ENCODE measurements at regions not wholly inside any gene's neighbourhood (a gene's known extent, or its start where the extent isn't known, plus 50 kb on each side); places are given as distances from the start of the nearest gene placed in this dataset.

DNA sequence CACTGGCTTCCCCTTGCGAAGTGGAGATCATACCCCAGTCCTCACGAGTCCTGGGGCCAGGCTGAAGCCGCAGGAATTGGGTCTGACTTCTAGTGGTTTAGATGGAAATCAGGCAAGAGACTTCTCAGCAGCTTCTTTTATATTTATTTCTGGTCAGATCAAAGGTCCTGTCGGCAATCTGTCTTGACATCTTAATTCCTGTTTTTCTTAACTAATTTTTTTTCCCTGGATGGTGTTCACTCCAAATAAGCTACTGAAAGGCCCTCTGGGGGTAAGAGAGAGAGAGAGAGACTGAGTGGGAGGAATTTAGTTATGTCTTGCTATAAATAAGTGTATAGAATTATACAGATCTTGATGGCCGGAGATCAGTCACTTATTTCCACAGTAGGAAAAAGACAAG, 698.7 kb upstream of the TBX3 start:
- H3K27me3 Mint-ChIP-seq (ENCODE audit: unreplicated experiment) = no peaks in the 10 kb centered on the region
- H3K4me3 Mint-ChIP-seq (ENCODE audit: low read depth, unreplicated experiment) = no peak overlapping the region
- no peak for DNase-seq
- CTCF ChIA-PET = no interaction called here
- TF ChIP-seq, protein P1, sequence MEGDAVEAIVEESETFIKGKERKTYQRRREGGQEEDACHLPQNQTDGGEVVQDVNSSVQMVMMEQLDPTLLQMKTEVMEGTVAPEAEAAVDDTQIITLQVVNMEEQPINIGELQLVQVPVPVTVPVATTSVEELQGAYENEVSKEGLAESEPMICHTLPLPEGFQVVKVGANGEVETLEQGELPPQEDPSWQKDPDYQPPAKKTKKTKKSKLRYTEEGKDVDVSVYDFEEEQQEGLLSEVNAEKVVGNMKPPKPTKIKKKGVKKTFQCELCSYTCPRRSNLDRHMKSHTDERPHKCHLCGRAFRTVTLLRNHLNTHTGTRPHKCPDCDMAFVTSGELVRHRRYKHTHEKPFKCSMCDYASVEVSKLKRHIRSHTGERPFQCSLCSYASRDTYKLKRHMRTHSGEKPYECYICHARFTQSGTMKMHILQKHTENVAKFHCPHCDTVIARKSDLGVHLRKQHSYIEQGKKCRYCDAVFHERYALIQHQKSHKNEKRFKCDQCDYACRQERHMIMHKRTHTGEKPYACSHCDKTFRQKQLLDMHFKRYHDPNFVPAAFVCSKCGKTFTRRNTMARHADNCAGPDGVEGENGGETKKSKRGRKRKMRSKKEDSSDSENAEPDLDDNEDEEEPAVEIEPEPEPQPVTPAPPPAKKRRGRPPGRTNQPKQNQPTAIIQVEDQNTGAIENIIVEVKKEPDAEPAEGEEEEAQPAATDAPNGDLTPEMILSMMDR (IDR thresholded peaks at IDR 0.05; ENCODE audit: unreplicated experiment) = no peak
- intact Hi-C loops (cut with micrococcal nuclease; ENCODE audit: unreplicated experiment) = no loop called here
- peaks cover 22% of the 10 kb centered on the region for H3K9me3 Mint-ChIP-seq (ENCODE audit: low read depth, unreplicated experiment)
- H3K36me3 Mint-ChIP-seq (ENCODE audit: insufficient read depth, unreplicated experiment) = no peaks in the 10 kb centered on the region
- no peak overlapping the region for H3K27ac Mint-ChIP-seq (ENCODE audit: unreplicated experiment)
- BruUV-seq (replicated peaks) = no TSS peak
- H3K4me1 Mint-ChIP-seq (ENCODE audit: low read depth, unreplicated experiment) = no peaks in the 10 kb centered on the region

DNA sequence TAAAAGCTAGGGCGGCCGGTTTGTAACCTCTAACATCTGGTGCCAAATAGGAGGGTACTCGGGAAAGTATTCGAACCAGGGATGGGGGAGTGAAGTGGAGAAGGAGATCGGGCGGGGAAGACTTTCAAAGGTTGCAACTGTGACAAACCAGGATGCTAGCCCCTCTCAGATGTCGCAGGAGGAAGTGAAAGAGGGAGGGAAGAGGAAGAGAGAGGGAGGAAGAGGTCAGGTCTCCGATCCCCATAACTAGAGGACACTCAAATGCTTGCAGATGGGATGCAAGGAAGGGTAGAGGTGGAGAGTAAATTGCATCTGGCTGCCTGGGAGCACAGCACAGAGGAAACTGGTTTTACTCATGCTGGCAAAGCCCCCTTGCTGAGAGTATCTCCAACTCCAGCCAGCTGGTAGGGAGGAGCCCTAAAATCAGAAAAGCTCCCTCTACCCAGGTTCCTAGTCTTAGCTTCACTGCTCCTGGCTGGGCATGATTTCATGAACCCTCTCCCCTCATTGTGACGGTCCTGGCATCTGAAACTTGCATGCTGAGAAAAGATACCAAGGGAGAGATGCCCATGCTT, 696.7 kb upstream of the TBX3 start:
- CTCF ChIA-PET = no interaction called here
- no peaks in the 10 kb centered on the region for H3K36me3 Mint-ChIP-seq (ENCODE audit: insufficient read depth, unreplicated experiment)
- no TSS peak for BruUV-seq (replicated peaks)
- TF ChIP-seq, protein P1 (IDR thresholded peaks at IDR 0.05; ENCODE audit: unreplicated experiment) = no peak
- H3K4me1 Mint-ChIP-seq (ENCODE audit: low read depth, unreplicated experiment) = no peaks in the 10 kb centered on the region
- no peak for DNase-seq
- H3K27ac Mint-ChIP-seq (ENCODE audit: unreplicated experiment) = no peak overlapping the region
- peaks cover 11% of the 10 kb centered on the region for H3K9me3 Mint-ChIP-seq (ENCODE audit: low read depth, unreplicated experiment)
- H3K4me3 Mint-ChIP-seq (ENCODE audit: low read depth, unreplicated experiment) = no peak overlapping the region
- intact Hi-C loops (cut with micrococcal nuclease; ENCODE audit: unreplicated experiment) = no loop called here
- H3K27me3 Mint-ChIP-seq (ENCODE audit: unreplicated experiment) = no peaks in the 10 kb centered on the region

DNA sequence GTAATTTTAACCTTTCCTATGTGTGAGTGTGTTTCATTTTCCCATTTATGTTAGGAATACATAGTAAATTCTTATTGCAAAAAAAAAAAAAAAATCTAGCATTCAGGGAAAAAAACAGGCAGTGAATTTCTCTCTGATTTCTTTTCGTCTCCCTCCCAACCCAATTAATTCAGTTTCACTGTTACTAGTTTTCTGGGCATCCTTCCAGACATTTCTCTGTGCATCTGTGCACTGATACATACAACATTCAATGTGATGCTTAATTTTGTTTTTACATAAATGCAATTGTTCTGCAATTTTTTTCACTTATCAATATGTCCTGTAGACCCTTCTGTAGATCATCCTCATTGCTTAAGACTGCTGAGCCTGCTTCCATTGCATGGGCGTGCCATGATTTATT, 694.3 kb upstream of the TBX3 start:
- no peaks in the 10 kb centered on the region for H3K36me3 Mint-ChIP-seq (ENCODE audit: insufficient read depth, unreplicated experiment)
- TF ChIP-seq, protein P1 (IDR thresholded peaks at IDR 0.05; ENCODE audit: unreplicated experiment) = no peak
- no TSS peak for BruUV-seq (replicated peaks)
- H3K27ac Mint-ChIP-seq (ENCODE audit: unreplicated experiment) = no peak overlapping the region
- H3K9me3 Mint-ChIP-seq (ENCODE audit: low read depth, unreplicated experiment) = peaks cover 22% of the 10 kb centered on the region
- H3K4me1 Mint-ChIP-seq (ENCODE audit: low read depth, unreplicated experiment) = no peaks in the 10 kb centered on the region
- CTCF ChIA-PET = interaction anchor here (0.7 kb wide), 1 partner anchor 1646 kb away, joined by 3 read pairs; no protein-coding TSS in a partner anchor
- DNase-seq = no peak
- no peaks in the 10 kb centered on the region for H3K27me3 Mint-ChIP-seq (ENCODE audit: unreplicated experiment)
- no peak overlapping the region for H3K4me3 Mint-ChIP-seq (ENCODE audit: low read depth, unreplicated experiment)
- intact Hi-C loops (cut with micrococcal nuclease; ENCODE audit: unreplicated experiment) = no loop called here

DNA sequence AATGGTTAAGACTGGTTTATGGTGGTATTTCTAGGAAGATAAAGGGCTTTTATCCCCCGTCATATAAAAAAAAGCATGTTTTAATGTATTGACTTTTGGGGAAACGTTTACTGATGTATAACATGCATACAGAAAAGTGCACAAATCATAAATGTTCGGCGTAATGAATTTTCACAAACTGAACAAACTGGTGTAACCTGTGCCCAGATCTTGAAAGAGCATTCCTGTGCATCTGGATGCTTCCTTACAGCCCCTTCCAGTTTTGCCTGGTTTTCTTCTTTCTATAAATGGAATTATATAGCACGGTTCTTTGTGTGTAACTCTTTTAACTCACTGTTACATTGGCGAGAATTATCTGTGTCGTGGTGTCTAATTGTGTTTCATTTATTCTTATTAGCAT, 693.8 kb upstream of the TBX3 start:
- no peaks in the 10 kb centered on the region for H3K27me3 Mint-ChIP-seq (ENCODE audit: unreplicated experiment)
- no peak overlapping the region for H3K27ac Mint-ChIP-seq (ENCODE audit: unreplicated experiment)
- TF ChIP-seq, protein P1 (IDR thresholded peaks at IDR 0.05; ENCODE audit: unreplicated experiment) = no peak
- intact Hi-C loops (cut with micrococcal nuclease; ENCODE audit: unreplicated experiment) = no loop called here
- H3K4me3 Mint-ChIP-seq (ENCODE audit: low read depth, unreplicated experiment) = no peak overlapping the region
- no peaks in the 10 kb centered on the region for H3K4me1 Mint-ChIP-seq (ENCODE audit: low read depth, unreplicated experiment)
- BruUV-seq (replicated peaks) = no TSS peak
- DNase-seq = no peak
- CTCF ChIA-PET = interaction anchor here (0.7 kb wide), 1 partner anchor 1646 kb away, joined by 3 read pairs; no protein-coding TSS in a partner anchor
- H3K36me3 Mint-ChIP-seq (ENCODE audit: insufficient read depth, unreplicated experiment) = no peaks in the 10 kb centered on the region
- H3K9me3 Mint-ChIP-seq (ENCODE audit: low read depth, unreplicated experiment) = peaks cover 21% of the 10 kb centered on the region

Data from Calu3 (cell line).